H9 (cell line): ENCODE measurements at regions not wholly inside any gene's neighbourhood (a gene's known extent, or its start where the extent isn't known, plus 50 kb on each side); places are given as distances from the start of the nearest gene placed in this dataset.

ENCODE experiments used
- DNase-seq: peaks from one replicate; pipeline ENCODE4 v3.0.0-alpha.2; 2017
- H2AFZ ChIP-seq: one replicate; pipeline ENCODE4 v1.6.1; 2013; ENCODE audit warnings: mild to moderate bottlenecking, low read length, control low read depth, moderate library complexity
- H2AK5ac ChIP-seq: 2 replicates; pipeline ENCODE4 v1.6.1; 2013; ENCODE audit warnings: low read length, control low read depth, mixed read lengths; ENCODE audit not compliant: insufficient read length
- H2BK120ac ChIP-seq: one replicate; pipeline ENCODE4 v1.6.1; 2013; ENCODE audit warnings: low read depth, mild to moderate bottlenecking, low read length, control low read depth, inconsistent platforms; ENCODE audit not compliant: poor library complexity, severe bottlenecking
- H2BK12ac ChIP-seq: 2 replicates; pipeline ENCODE4 v1.6.1; 2013; ENCODE audit warnings: low read length, control low read depth, mixed read lengths, low read depth; ENCODE audit not compliant: insufficient read length
- H2BK15ac ChIP-seq: 2 replicates; pipeline ENCODE4 v1.6.1; 2013; ENCODE audit warnings: low read depth, low read length, control low read depth
- H2BK20ac ChIP-seq: one replicate; pipeline ENCODE4 v1.6.1; 2013; ENCODE audit warnings: low read depth, mild to moderate bottlenecking, low read length, control low read depth, inconsistent platforms; ENCODE audit not compliant: poor library complexity, severe bottlenecking
- H2BK5ac ChIP-seq: 2 replicates; pipeline ENCODE4 v1.6.1; 2013; ENCODE audit warnings: low read length, control low read depth, mixed read lengths; ENCODE audit not compliant: insufficient read length
- H3K14ac ChIP-seq: 2 replicates; pipeline ENCODE4 v1.6.1; 2013; ENCODE audit warnings: low read length, control low read depth; ENCODE audit not compliant: insufficient read depth
- H3K18ac ChIP-seq: 2 replicates; pipeline ENCODE4 v1.6.1; 2013; ENCODE audit warnings: low read depth, mild to moderate bottlenecking, mixed read lengths, low read length, control low read depth; ENCODE audit not compliant: insufficient read length
- H3K23ac ChIP-seq: 2 replicates; pipeline ENCODE4 v1.6.1; 2013; ENCODE audit warnings: low read length, control low read depth, mixed read lengths, low read depth; ENCODE audit not compliant: insufficient read length
- H3K23me2 ChIP-seq: 2 replicates; pipeline ENCODE4 v1.6.1; 2013; ENCODE audit warnings: low read depth, mild to moderate bottlenecking, mixed read lengths, low read length, control low read depth; ENCODE audit not compliant: insufficient read length, poor library complexity, severe bottlenecking
- H3K27ac ChIP-seq: 2 replicates; pipeline ENCODE4 v1.5.1; 2013; ENCODE audit warnings: low read length, control low read depth, mixed read lengths, low read depth; ENCODE audit not compliant: insufficient read length
- H3K27me3 ChIP-seq: 2 replicates; pipeline ENCODE4 v1.6.1; 2013; ENCODE audit warnings: low read length, control low read depth, inconsistent platforms; ENCODE audit not compliant: insufficient read depth
- H3K4ac ChIP-seq: 2 replicates; pipeline ENCODE4 v1.6.1; 2013; ENCODE audit warnings: low read depth, mild to moderate bottlenecking, control low read depth, inconsistent platforms, low read length, moderate library complexity
- H3K4me1 ChIP-seq: 2 replicates; pipeline ENCODE4 v1.6.1; 2013; ENCODE audit warnings: low read length, control low read depth, inconsistent platforms; ENCODE audit not compliant: insufficient read depth
- H3K4me2 ChIP-seq: 2 replicates; pipeline ENCODE4 v1.6.1; 2013; ENCODE audit warnings: low read length, control low read depth, mixed read lengths; ENCODE audit not compliant: insufficient read length, insufficient read depth
- H3K56ac ChIP-seq: 2 replicates; pipeline ENCODE4 v1.6.1; 2013; ENCODE audit warnings: low read depth, mild to moderate bottlenecking, mixed read lengths, low read length, control low read depth; ENCODE audit not compliant: insufficient read length
- H3K79me1 ChIP-seq: 2 replicates; pipeline ENCODE4 v1.6.1; 2013; ENCODE audit warnings: low read depth, mild to moderate bottlenecking, moderate library complexity, low read length, control low read depth, inconsistent platforms; ENCODE audit not compliant: insufficient read depth, poor library complexity, severe bottlenecking
- H3K79me2 ChIP-seq: 2 replicates; pipeline ENCODE4 v1.6.1; 2013; ENCODE audit warnings: low read length, control low read depth, inconsistent platforms; ENCODE audit not compliant: insufficient read depth
- H3K9ac ChIP-seq: 2 replicates; pipeline ENCODE4 v1.6.1; 2013; ENCODE audit warnings: low read length, control low read depth, mixed read lengths; ENCODE audit not compliant: insufficient read length; ENCODE audit errors: extremely low read depth
- H3K9me3 ChIP-seq: one replicate; pipeline ENCODE4 v1.6.1; 2013; ENCODE audit warnings: low read depth, low read length, inconsistent platforms; ENCODE audit not compliant: control insufficient read depth
- H3T11ph ChIP-seq: one replicate; pipeline ENCODE4 v1.6.1; 2013; ENCODE audit warnings: mild to moderate bottlenecking, low read length, control low read depth, inconsistent platforms
- H4K20me1 ChIP-seq: one replicate; pipeline ENCODE4 v1.6.1; 2013; ENCODE audit not compliant: control insufficient read depth, insufficient read length, insufficient read depth
- H4K5ac ChIP-seq: 2 replicates; pipeline ENCODE4 v1.6.1; 2013; ENCODE audit warnings: low read depth, mild to moderate bottlenecking, mixed read lengths, low read length, control low read depth; ENCODE audit not compliant: insufficient read length
- H4K8ac ChIP-seq: replicated peaks from 2 replicates; pipeline ENCODE4 v1.6.1; 2013; ENCODE audit warnings: low read length, control low read depth, mixed read lengths, low read depth; ENCODE audit not compliant: insufficient read length
- H4K91ac ChIP-seq: 2 replicates; pipeline ENCODE4 v1.6.1; 2013; ENCODE audit warnings: low read depth, mild to moderate bottlenecking, moderate library complexity, mixed read lengths, low read length, control low read depth; ENCODE audit not compliant: insufficient read length
- H3K27ac Mint-ChIP-seq, 3 experiments: 2 replicates in 2 of 3; 3 replicates in 1 of 3; pipeline ENCODE4 v1.8.0; 2020 to 2021; ENCODE audit warnings: mixed read lengths in 3 of 3, mild to moderate bottlenecking in 1 of 3, moderate library complexity in 1 of 3
- H3K27me3 Mint-ChIP-seq: 2 replicates; pipeline ENCODE4 v1.8.0; 2021; ENCODE audit warnings: low read depth, mild to moderate bottlenecking, moderate library complexity, mixed read lengths
- H3K36me3 Mint-ChIP-seq, 3 experiments: 2 replicates in 2 of 3; 3 replicates in 1 of 3; pipeline ENCODE4 v1.8.0; 2020 to 2021; ENCODE audit warnings: low read depth in 3 of 3, mixed read lengths in 3 of 3; ENCODE audit not compliant: insufficient read depth in 1 of 3
- H3K4me1 Mint-ChIP-seq, 2 experiments: 2 replicates each; pipeline ENCODE4 v1.8.0; 2020; ENCODE audit warnings: mixed read lengths in 2 of 2
- H3K4me3 Mint-ChIP-seq, 2 experiments: 2 replicates in 1 of 2; 3 replicates in 1 of 2; pipeline ENCODE4 v1.8.0; 2020 to 2021; ENCODE audit warnings: mild to moderate bottlenecking in 2 of 2, mixed read lengths in 2 of 2, moderate library complexity in 1 of 2
- H3K9me3 Mint-ChIP-seq, 2 experiments: 2 replicates in 1 of 2; 3 replicates in 1 of 2; pipeline ENCODE4 v1.8.0; 2020; ENCODE audit warnings: mild to moderate bottlenecking in 2 of 2, mixed read lengths in 2 of 2, moderate library complexity in 1 of 2
- WGBS: extraction: QIAGEN DNeasy Blood & Tissue Kit; methylation state at CpG from one replicate; pipeline ENCODE4 v1.1.7; 2013; ENCODE audit warnings: missing lambda C conversion rate, low lambda C conversion rate, mixed read lengths; ENCODE audit not compliant: insufficient read length; ENCODE audit errors: extremely low coverage; 5-methylcytosine and 5-hydroxymethylcytosine counted together
- TF ChIP-seq, protein P1 (sequence below): fragments of 200-600 bp; sonication (generic); conservative IDR thresholded peaks from 3 replicates; pipeline ENCODE4 v1.8.0; 2021; ENCODE audit warnings: antibody characterized with exemption, mild to moderate bottlenecking

DNA sequence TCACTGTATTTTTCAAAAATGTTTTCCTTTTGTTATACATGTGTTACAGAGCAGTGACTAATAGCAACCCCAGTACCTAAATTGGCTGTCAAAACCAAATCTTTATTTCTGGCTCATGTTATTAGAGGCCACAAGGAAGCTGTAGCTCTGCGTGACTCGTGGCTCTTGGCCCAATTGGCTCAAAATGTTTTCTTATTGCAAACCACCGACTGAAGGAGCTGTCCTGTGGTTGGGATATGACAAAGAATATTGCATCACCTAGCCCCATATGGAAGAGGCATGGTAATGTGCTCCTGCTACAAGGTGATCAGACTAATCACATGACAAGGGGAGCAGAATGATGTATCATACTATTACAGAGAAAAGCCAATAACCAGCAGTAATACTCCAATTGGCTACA lies 1058.5 kb downstream of the CBLN2 start:
- Histone ChIP-seq H3K27me3 (no peaks in the 10 kb centered on the region), H3K79me2 (no peaks in the 10 kb centered on the region), H2AFZ (no peak overlapping the region), H3K56ac (no peak overlapping the region), H3K4ac (no peak overlapping the region), H3K18ac (no peak overlapping the region), H3K4me1 (no peaks in the 10 kb centered on the region), H4K91ac (no peak overlapping the region), H3K79me1 (no peaks in the 10 kb centered on the region), H2BK120ac (no peak overlapping the region), H2BK12ac (no peak overlapping the region), H3K14ac (no peak overlapping the region), H3T11ph (no peak overlapping the region), H3K23me2 (no peaks in the 10 kb centered on the region), H2BK5ac (no peak overlapping the region), H3K27ac (no peak overlapping the region), H3K9me3 (no peaks in the 10 kb centered on the region), H4K8ac (no peak overlapping the region), H3K9ac (no peak overlapping the region), H2BK15ac (no peak overlapping the region), H4K20me1 (no peaks in the 10 kb centered on the region), H3K23ac (no peak overlapping the region), H2BK20ac (no peak overlapping the region), H3K4me2 (no peak overlapping the region), H4K5ac (no peak overlapping the region), H2AK5ac (no peak overlapping the region)
- peaks cover 1% of the 10 kb centered on the region; the same call in 1 of the 2 replicates for H3K27me3 Mint-ChIP-seq
- H3K9me3 Mint-ChIP-seq = peaks cover 6 to 7% of the 10 kb centered on the region in 2 experiments; a peak in 3 of 5 replicates
- DNase-seq = no peak
- no peak overlapping the region for H3K27ac Mint-ChIP-seq
- H3K36me3 Mint-ChIP-seq = no peaks in the 10 kb centered on the region
- TF ChIP-seq, protein P1, sequence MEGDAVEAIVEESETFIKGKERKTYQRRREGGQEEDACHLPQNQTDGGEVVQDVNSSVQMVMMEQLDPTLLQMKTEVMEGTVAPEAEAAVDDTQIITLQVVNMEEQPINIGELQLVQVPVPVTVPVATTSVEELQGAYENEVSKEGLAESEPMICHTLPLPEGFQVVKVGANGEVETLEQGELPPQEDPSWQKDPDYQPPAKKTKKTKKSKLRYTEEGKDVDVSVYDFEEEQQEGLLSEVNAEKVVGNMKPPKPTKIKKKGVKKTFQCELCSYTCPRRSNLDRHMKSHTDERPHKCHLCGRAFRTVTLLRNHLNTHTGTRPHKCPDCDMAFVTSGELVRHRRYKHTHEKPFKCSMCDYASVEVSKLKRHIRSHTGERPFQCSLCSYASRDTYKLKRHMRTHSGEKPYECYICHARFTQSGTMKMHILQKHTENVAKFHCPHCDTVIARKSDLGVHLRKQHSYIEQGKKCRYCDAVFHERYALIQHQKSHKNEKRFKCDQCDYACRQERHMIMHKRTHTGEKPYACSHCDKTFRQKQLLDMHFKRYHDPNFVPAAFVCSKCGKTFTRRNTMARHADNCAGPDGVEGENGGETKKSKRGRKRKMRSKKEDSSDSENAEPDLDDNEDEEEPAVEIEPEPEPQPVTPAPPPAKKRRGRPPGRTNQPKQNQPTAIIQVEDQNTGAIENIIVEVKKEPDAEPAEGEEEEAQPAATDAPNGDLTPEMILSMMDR = no peak
- no peak overlapping the region for H3K4me3 Mint-ChIP-seq
- H3K4me1 Mint-ChIP-seq = no peaks in the 10 kb centered on the region
- no CpG with 5 or more reads among the region's 3 CpGs for WGBS
